NT2/D1 (cell line): ENCODE measurements at regions not wholly inside any gene's neighbourhood (a gene's known extent, or its start where the extent isn't known, plus 50 kb on each side); places are given as distances from the start of the nearest gene placed in this dataset.

Experiments
- DNase-seq: peaks from one replicate; pipeline ENCODE4 v3.0.0-alpha.2; 2011; ENCODE audit warnings: low read depth, low spot score
- H3K27me3 ChIP-seq: 2 replicates; pipeline ENCODE4 v1.6.0; 2011; ENCODE audit warnings: mild to moderate bottlenecking; ENCODE audit not compliant: insufficient read length, insufficient read depth
- H3K36me3 ChIP-seq: 2 replicates; pipeline ENCODE4 v1.6.1; 2011; ENCODE audit warnings: mild to moderate bottlenecking, low read length, mixed read lengths; ENCODE audit not compliant: insufficient read depth, insufficient read length
- H3K4me1 ChIP-seq: 2 replicates; pipeline ENCODE4 v1.5.1; 2011; ENCODE audit not compliant: insufficient read depth, insufficient read length
- H3K4me3 ChIP-seq: 2 replicates; pipeline ENCODE4 v1.5.1; 2011; ENCODE audit warnings: low read depth; ENCODE audit not compliant: insufficient read length
- H3K9ac ChIP-seq: 2 replicates; pipeline ENCODE4 v1.6.0; 2011; ENCODE audit warnings: low read depth; ENCODE audit not compliant: insufficient read length
- H3K9me3 ChIP-seq: 2 replicates; pipeline ENCODE4 v1.5.1; 2011; ENCODE audit warnings: mild to moderate bottlenecking, low read length; ENCODE audit not compliant: insufficient read depth
- SUZ12 ChIP-seq: IDR thresholded peaks from 2 replicates; pipeline ENCODE4 v1.6.1; 2011; ENCODE audit not compliant: insufficient read length, insufficient read depth; ENCODE audit errors: extremely low read depth
- YY1 ChIP-seq: IDR thresholded peaks from 2 replicates; pipeline ENCODE4 v1.6.1; 2011; ENCODE audit not compliant: insufficient read length, insufficient read depth
- ZNF274 ChIP-seq: IDR thresholded peaks from 2 replicates; pipeline ENCODE4 v1.6.1; 2011; ENCODE audit warnings: mild to moderate bottlenecking, low read depth, low read length

DNA sequence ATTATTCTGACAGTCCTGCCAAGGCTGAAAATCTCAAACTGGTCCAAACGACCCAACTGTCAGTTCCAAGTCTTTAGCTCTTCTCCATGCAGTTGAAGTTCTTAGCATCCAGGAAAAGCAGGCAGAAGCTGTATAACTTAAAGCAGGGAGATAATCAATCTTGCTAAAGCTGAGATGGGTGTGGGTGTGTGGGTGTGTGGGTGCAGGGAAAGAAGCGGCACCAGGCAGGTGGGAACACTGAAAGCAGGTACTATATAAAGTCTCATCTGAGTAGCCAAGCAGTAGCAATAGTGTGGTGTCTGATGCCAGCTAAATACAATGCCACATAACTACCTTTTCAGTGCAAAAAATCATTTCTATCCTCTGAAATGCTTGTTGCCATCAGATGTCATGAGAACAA lies 69.7 kb upstream of the EGFL6 start:
- TF ChIP-seq ZNF274 (no peak), YY1 (no peak), SUZ12 (no peak)
- Histone ChIP-seq H3K27me3 (no peaks in the 10 kb centered on the region), H3K9ac (no peak overlapping the region), H3K4me3 (no peak overlapping the region), H3K4me1 (no peaks in the 10 kb centered on the region), H3K9me3 (no peaks in the 10 kb centered on the region), H3K36me3 (no peaks in the 10 kb centered on the region)
- no peak for DNase-seq

DNA sequence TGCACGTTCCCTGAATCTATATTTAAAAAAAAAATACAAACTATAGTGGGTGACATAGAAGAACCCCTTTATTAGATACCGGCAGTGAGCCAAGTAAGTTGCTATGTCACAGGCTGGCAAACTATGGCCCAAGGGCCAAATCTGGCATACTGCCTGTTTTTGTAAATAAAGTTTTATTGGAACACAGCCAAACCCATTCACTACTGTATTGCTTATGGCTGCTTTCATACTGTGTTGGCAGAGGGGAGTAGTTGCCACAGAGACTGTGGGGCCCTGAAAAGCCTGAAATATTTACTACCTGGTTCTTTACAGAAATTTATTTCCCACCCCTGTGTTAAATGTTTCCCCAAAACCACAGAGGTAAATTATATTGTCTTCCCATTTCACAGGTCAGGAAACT lies 71.2 kb upstream of the EGFL6 start:
- Histone ChIP-seq H3K36me3 (no peaks in the 10 kb centered on the region), H3K4me3 (no peak overlapping the region), H3K4me1 (no peaks in the 10 kb centered on the region), H3K9me3 (no peaks in the 10 kb centered on the region), H3K27me3 (no peaks in the 10 kb centered on the region), H3K9ac (no peak overlapping the region)
- TF ChIP-seq ZNF274 (no peak), SUZ12 (no peak), YY1 (no peak)
- DNase-seq = no peak

DNA sequence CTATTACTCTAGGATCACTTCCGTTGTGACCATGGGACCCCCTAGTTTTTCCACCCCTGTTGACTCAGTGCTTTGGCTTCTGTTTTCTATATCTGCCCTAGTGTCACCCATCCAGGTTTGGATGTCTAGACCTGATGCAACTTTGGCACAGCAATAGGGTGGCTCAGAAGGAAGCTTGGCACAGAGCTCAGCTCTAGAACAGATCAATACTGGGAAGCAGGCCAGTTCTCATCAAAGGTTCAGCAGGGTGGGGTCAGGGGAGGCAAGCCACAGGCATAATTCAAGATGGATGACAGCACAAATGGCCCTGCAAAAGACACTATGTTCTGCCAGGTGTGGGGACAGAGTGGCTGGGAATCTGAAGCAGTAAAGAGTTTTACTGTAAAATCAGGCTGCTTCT lies 74.2 kb upstream of the EGFL6 start:
- Histone ChIP-seq H3K9ac (no peak overlapping the region), H3K4me3 (no peak overlapping the region), H3K9me3 (no peaks in the 10 kb centered on the region), H3K27me3 (no peaks in the 10 kb centered on the region), H3K36me3 (no peaks in the 10 kb centered on the region), H3K4me1 (no peaks in the 10 kb centered on the region)
- DNase-seq = no peak
- TF ChIP-seq YY1 = no peak

DNA sequence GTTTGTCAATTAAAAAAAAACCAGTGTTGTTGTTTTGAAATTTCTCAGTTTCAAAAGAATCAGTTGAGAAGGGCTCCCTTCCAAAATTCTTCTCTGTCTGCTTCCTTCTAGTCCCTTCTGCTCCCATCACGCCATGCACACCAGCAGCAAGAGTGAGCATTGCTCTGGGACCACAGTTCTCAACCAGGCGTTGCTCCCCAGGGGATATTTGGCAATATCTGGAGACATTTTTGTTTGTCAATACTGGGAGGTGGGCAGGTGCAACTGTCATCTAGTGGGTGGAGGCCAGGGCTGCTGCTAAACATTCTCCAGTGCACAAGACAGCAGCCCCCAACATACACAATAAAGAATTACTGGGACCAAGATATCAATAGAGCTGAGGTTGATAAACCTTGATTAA lies 74.8 kb upstream of the EGFL6 start:
- no peaks in the 10 kb centered on the region for H3K9me3 ChIP-seq
- H3K4me3 ChIP-seq = no peak overlapping the region
- TF ChIP-seq YY1 = no peak
- TF ChIP-seq ZNF274 = no peak
- no peak for TF ChIP-seq SUZ12
- H3K9ac ChIP-seq = no peak overlapping the region
- H3K4me1 ChIP-seq = no peaks in the 10 kb centered on the region
- H3K36me3 ChIP-seq = no peaks in the 10 kb centered on the region
- DNase-seq = no peak
- no peaks in the 10 kb centered on the region for H3K27me3 ChIP-seq

DNA sequence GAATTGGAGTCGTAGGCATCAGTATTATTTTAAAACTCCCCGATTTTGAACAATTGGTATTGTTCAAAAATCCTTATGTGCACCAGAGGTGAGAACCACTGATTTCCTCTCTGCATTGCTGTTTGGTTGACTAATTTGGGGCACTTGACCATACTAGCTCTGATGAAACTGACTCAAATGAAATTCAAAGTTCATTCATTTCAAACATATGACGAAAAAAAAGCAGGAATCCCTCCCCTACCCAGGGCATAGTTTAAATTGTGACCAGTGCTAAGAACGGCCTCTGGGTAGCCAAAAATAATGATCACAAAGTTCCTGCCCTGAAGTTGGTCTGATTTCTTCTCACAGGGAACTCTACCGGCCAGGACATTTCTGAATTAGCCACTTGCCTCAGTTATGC lies 75.7 kb upstream of the EGFL6 start:
- Histone ChIP-seq H3K36me3 (no peaks in the 10 kb centered on the region), H3K9me3 (no peaks in the 10 kb centered on the region), H3K4me3 (no peak overlapping the region), H3K4me1 (no peaks in the 10 kb centered on the region), H3K9ac (no peak overlapping the region), H3K27me3 (no peaks in the 10 kb centered on the region)
- no peak for DNase-seq
- no peak for TF ChIP-seq ZNF274
- TF ChIP-seq YY1 = no peak
- TF ChIP-seq SUZ12 = no peak

DNA sequence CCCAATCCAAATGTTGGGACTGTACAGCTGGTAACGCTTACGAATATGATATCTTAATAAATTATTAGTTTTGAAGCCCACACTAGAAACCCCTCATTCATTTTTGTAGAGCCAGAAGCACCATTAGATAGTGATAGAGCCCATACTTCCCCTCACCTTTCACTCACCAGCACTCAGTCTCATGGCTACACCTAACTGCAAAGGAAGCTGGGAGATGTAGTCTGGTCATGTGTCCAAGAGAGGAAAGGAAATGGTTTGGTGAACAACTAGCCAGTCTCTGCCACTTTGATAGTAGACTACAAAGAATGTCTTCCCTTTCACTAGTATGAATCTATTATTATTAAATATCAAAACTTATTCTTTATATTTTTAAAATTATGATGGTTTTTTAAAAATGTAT lies 77.1 kb upstream of the EGFL6 start:
- no peaks in the 10 kb centered on the region for H3K27me3 ChIP-seq
- H3K9ac ChIP-seq = no peak overlapping the region
- no peak for TF ChIP-seq ZNF274
- TF ChIP-seq SUZ12 = no peak
- TF ChIP-seq YY1 = no peak
- DNase-seq = no peak
- H3K36me3 ChIP-seq = no peaks in the 10 kb centered on the region
- no peak overlapping the region for H3K4me3 ChIP-seq
- H3K9me3 ChIP-seq = no peaks in the 10 kb centered on the region
- no peaks in the 10 kb centered on the region for H3K4me1 ChIP-seq

DNA sequence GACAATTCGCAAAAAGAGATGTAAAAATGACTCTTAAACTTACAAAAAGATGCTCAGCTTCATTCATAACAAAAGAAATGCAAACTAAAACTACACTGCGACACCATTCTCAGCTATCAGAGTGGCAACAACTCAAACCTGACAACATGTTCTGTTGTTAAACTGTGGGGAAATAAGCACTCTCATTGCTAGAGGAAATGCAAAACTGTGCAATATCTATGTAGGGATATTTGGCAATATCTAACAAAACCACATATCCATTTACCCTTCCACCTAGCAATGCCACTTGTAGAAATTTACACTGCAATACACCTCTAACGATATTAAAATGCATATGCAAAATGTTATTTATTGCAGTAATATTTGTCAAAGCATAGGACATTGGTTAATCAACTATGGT lies 78.3 kb upstream of the EGFL6 start:
- Histone ChIP-seq H3K4me1 (no peaks in the 10 kb centered on the region), H3K9me3 (no peaks in the 10 kb centered on the region), H3K36me3 (no peaks in the 10 kb centered on the region), H3K4me3 (no peak overlapping the region), H3K27me3 (no peaks in the 10 kb centered on the region), H3K9ac (no peak overlapping the region)
- TF ChIP-seq YY1 (no peak), ZNF274 (no peak), SUZ12 (no peak)
- no peak for DNase-seq

DNA sequence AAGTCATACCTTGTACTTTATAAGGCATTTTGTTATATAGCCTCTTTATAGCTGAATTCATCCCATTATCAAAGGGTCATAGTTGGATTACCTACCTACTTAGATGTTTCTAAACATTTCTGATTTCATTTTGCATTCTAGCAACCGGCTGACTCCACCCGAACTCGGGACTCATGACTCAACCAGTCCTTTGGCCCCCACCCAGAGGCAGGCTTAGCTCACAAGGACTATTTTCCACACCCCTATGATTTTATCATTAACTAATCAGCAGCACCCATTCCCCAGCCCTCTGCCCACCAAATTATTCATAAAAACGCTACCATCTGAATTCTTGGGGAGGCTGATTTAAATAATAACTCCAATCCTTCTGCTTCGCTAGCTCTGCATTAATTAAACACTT lies 79.9 kb upstream of the EGFL6 start:
- no peak overlapping the region for H3K9ac ChIP-seq

More for the DNA sequence above, 79.9 kb upstream of the EGFL6 start:
- Histone ChIP-seq H3K4me3 (no peak overlapping the region), H3K9me3 (no peaks in the 10 kb centered on the region), H3K36me3 (no peaks in the 10 kb centered on the region), H3K4me1 (no peaks in the 10 kb centered on the region), H3K27me3 (no peaks in the 10 kb centered on the region)
- DNase-seq = no peak
- TF ChIP-seq ZNF274 (no peak), SUZ12 (no peak), YY1 (no peak)
